ENCODE measurements at regions not wholly inside any gene's neighbourhood (a gene's known extent, or its start where the extent isn't known, plus 50 kb on each side); places are given as distances from the start of the nearest gene placed in this dataset.

DNA sequence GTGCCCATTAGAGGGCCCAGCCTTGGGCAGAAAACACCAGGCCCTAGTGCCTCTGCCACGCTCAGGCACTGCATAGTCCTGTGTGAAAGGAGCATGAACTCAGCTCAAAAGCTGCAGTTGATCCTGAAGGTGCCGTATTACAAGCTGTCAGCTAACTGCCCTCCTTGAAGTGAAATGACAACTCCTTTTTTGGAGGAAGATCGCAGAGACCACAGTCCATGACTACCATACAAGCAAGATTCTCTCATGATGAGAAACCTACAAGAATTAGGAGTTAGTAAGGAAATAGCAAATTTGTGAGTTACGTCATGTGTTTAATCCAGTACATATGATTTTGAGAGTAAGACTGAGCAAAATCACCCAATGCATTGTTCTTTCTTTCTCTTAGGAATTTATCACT lies 513.9 kb upstream of the NR2F2 start:
- no peak for DNase-seq

DNA sequence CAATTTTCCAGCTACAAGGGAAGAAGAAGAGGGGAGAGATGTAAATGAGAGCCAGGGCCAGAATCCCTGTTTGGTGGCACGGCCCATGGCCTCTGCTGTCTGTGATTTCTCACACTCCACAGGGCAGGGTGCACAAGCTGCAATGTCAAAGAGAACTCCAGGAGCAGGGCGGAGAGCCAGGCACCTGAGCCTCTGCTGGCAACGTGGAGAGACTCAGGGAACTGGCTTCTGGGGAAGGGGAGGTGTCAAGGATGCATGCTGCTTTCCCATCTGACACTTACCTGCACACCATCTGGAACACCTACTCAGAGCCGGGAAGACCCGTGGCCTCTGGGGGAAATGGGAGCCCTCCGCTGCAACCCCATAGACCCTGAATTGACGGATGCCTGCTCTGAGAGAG lies 507.5 kb upstream of the NR2F2 start:
- no peak for DNase-seq

DNA sequence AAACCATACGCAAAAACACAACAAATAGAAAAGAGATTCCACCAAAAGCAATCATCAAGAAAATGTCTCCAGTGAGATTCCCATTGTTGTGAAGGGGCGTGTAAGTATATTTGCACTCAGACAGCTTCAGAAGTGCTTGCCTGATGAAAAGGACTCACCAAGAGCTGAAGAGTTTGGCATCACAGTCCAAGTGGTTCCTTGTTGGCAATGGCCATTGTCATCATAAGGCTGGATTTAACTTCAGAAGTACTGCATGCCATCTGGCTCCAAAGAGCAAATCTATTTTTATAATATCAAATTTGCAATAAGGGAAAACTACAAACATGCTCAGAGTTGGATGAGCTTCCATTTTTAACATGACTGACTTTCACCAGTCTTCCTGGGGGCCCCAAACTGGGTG lies 505.3 kb upstream of the NR2F2 start:
- no peak for DNase-seq

DNA sequence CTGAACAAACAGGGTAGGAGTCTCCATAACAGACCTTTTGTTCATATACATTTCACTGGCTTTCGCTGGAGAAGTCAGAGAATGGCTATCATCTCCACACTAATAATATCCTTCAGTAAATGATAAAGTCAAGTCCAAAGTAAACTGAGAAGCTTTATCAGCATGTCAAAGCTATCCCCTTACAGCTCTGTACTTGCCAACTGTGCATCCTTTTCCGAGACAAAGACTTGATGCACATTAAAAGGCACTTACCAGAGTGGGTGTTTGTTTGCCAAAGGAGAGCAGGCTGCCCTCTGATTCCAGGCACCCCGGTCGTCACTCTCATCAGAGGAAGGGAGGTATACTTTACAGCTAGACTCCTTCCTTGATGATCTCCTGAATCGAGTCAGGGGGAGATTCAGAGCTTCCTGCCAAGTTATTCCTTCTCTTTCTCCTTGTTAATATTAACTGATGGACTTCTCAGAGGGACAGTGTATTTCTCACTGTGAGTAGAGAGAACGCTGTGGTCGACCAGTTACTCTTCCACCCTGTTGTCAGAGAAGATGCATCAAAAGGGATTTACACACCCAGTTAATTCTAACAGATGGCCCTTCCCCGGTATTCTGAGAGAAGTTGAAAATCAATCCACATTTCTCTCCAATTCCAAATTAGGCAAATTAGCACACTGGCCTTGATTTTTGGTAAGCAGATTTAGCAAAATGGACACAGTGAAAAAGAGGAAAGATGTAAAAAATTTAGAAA lies 504.7 kb upstream of the NR2F2 start:
- DNase-seq, result no peak

DNA sequence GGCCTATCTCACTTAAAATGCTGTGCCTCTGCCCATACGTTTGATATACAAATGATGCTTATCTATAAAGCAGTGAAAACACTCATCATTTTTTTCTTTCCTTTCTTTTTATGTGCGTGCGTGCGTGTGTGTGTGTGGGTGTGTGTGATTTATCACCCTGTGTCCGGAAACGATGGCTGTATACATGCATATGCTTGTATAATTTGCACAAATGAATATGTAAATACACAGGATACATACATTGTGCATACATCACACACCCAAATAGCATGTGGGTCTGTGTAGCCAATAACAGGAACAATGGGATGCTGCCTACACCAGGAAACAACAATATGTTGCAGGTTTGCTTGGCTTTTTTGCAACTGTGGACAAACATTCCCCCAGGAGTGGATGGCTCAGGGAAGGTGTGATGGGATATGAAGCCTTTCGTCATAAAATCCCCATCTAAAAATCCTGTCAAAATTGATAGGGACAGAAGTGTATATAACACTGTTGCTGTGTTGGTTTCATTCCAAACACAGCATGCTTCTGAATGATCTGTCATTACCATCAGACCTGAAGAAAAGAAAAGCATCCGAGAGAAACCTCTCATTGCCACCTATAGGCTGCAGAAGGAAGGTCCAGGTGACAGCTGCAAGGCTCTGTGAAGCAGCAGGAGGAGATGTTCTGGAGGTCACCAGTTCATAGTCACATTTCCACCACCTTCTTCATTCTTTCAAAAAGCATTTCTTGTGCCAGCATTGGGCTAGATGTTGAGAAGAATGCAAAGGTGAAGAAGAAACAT lies 503.9 kb upstream of the NR2F2 start:
- DNase-seq, result no peak

DNA sequence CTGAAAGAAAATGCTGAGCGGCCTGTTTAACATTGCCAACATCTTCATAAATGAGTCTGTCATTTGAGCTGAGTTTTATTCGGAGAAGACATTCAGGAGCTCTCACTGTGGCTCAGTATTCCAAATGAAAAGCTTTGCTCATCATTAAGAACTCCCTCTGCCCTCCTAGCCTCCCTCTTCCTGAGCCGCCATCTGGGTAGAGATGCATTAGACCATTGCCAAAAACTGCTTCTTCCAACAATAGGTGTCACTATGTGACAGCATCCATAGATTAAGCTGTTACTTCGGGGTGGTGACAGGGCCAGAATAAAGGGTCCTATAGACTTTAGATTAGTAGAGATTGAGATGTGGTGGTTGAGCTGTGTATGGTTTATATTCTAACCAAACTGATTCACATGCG lies 501.4 kb upstream of the NR2F2 start:
- no peak for DNase-seq

DNA sequence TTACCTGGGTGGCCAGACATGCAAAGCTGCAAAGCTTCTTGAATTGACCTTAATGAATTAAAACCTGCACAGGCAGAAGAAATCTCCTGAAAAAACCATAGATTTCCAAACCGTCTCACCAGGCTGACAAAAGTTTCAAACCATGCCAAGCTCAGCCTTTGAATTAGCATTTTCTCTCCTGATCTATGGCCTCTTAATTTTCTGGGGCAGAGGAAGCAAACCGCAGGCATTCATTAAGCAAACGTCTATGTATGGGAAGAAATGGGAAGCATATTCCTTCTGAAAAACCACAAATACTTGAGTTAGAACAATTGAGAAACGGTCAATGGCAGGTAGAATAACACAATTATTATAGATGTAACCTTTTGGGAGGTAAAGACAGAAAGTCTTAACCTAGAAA lies 500.2 kb upstream of the NR2F2 start:
- DNase-seq, result no peak

DNA sequence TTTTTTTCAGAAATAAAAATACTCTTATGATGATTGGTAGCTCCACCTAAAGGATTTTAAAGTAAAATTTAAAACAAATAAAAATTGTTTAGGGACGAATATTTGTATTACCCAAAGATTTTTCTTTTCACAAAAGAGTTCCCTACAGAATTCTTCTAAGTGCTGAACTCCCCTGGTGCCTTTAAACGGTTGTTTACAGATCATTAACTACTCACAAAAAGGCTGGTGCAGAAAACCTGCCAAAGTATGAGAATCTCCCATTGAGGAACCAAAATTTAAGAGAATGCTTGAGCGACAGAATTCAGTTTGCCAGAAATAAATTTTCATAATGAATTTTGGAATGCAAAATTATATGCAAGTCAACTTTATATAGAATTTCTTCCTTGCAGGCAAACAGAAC lies 497.8 kb upstream of the NR2F2 start:
- DNase-seq, result no peak

DNA sequence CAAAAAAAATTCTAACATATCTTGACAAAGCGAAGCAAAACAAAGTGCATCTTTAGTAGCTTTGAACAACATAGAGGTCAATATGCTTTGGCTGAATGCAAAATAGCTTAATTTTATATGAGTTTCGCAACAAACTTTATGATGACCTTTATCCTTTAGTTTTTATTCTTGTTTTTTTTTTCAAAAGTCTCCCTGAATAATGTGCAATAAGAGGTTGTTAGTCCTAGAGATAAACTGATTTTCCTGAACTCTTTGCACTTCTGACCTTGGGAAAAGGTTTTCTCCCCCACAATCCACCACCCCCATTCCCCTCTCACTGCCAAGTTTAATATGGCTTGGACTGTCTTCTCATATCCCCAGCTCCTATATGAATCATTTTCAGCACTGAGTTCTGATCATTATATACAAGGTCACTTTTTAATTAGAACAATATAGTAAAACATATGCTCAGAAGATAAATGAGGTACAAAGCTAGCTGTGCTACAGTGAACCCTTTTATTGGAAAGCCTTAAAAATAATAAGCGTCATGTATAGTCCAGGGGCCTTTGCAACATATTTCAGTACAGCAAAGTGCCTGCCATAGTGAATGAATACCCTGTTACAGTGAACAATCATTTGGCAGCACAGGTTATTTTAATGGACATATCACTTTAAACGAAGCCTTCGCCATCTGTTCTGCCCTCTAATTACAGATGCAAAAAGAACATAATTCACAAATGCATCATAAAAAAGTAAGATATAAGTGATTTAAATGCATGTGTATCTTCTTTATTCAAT lies 496.3 kb upstream of the NR2F2 start:
- no peak for DNase-seq

DNA sequence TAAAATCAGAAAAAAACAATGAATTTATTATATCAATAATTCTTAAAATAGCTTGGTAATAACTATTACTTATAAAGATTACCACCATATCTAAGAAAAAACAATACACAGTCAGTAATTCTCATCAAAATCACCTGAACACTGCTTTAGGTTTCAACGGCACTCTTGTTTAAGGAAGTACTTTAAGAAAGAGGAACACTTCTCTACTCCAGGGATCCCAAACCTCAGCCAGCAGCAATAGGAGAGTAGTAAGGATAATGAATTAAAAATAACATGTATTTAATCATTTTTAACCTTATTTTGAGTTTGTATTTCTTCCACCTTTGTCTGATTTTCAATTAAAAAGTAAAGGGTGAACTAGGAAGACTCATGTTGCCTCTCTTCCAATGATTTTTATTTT lies 494.0 kb upstream of the NR2F2 start:
- DNase-seq, result no peak

DNA sequence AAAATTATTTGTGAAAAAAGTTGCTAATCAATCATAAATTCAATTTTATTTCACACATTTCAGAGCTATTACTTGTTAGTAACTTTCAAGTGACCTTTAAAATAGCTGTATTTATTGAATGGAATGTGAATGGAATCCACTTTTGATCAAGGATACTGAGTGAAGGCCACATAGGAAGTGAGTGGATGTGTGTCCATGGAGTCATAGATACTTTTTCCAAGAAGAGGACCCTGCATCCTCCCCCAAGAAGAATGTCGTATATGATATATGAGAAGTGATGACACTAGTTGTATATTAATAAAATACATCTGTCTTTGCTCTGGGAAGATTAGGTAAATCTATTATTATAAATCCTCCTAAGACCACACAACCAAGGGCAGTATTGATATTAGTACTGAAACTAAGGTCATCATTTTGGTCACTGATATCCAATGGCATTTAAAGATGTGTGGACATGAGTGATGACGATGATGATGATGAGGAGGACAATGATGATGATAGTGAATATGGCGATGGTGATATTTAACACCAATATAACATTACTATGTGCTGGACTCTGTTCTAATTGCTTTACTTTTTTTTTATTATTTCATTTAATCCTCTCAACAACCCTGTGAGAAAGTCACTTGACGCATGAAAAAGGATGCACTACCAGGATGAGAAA lies 493.0 kb upstream of the NR2F2 start:
- DNase-seq, result no peak

DNA sequence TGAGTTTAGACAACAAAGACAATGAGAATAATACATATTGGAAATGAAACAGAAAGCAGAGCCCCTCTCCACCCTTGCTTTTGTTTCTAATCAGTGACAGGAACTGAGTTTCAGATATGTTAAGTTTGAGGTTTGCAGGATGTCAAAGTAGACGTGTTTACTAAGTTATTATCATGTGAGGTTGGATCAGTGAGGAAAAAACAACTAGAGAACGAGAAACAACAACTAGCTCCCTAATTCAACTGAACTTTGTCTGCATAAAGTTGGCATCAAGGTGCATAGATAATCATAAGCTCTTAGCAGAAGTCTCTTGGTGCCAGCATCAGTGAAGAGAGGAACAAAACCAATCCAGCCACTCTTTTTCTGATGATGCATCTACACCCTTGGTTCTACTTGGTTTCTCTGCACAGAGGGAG lies 491.1 kb upstream of the NR2F2 start:
- DNase-seq, result no peak

DNA sequence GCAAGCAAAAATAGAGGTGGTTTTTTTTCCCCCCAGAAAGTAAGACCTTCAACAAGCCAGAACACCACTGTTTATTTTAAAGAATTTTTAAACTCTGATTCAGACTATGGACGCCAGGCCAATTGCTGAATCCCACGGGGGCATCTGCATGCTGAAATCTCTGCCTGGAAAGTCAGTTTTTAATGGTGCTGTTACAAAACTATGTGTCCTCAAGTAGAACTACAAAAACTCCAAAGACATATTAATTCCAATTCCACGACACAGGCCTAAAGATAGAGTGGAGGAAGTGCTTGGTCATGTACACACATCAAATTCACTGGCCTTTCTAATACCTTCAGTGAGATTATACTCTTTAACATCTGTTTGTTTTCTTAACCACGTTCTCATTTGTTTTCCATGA lies 490.5 kb upstream of the NR2F2 start:
- no peak for DNase-seq

DNA sequence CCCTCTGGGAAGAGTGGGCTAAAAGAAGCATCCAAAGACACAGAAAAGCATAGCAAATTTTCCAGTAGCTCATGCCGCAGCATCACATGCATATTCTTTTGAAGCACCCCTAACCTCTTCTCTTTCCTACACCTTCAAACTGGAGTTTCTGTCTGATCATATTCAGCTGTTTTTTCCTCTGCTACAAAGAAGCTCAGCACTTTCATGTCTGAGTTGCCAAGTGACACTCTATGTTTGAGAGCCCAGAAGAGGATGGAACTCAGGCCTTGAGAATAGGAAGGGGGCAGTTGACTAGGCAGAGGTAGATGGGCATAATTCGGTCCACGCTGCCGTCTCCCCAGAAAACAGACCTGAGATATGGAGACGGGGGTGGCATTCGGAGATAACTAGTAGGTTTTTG lies 489.6 kb upstream of the NR2F2 start:
- no peak for DNase-seq

DNA sequence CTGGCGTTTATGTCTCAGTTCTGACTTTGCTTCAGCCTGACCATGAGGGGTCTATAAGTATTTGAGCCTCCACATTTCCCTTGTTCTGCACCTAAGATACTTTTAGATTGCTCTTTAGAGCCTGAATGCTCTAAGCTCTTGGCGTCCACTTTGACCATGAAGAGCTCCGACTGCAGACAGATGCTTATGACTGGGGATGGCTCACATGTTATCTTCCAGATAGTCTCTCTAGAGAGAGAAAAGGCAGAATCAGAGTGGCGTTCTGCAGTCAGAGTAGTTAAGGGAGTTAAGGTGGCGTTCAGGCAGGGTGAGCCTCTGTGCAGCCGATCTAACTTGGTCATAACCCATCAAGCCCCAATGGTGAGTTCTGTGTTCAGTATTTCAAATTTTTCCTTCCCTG lies 487.9 kb upstream of the NR2F2 start:
- no peak for DNase-seq

DNA sequence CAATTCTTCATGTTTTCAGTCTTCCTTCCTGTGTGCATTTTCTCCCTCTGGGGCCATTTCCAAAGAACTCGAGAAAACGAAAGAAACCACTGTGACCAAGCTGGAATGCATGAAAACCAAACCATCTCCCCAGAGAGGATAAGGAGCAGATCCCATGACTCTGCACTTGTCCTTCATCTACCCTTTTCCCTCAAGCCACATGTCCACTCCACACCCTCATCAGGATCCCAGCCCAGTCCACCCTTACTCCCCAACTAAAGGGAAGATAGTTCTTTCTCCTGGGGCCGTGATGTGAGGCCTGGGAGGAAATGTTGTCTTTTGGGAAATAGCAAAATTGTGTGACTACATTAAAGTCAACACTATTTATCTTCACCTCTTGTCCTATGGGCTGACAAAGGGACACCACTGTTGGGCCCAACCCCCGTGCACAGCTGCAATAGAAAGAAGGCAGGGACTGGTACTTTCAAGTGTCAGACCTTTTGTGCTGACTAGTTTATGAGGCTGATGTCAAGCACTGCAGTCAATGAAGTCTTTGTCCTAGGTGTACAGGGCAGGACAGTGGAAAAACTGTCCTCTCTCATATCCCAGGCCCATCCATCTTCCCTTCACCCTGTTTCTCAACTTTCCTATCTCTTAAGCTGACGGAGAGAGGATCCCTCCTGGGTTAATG lies 487.1 kb upstream of the NR2F2 start:
- no peak for DNase-seq

DNA sequence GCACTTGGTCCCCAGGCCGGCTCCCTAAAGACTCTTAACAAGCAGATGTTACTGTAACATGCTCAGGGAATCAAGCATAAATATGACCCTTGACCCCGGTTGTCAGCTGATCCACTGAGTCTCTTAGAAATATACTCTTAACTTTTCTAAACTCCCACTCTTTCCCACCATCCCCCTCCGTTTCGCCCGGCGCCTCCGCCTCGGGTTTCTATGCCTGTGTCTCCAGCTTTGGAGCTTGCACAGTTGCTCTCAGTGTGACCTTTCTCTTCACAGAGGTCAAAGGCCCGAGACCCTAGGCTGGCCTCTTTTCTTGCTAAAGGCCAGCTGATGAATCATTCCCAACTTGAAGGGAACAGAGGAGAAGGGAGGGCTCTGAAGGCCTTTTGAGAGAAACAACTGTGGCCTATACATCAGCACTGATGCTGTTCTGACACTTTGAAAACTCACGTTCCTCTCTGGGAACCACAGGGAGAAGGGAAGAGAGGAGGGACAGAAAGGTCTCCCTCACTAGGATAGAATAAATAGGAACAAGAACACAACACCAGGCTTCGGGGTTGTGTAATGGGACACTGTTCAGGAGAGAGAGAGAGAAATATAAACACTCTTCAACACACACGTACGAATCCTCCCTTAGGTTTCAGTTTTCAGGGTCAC lies 484.5 kb upstream of the NR2F2 start:
- no peak for DNase-seq

DNA sequence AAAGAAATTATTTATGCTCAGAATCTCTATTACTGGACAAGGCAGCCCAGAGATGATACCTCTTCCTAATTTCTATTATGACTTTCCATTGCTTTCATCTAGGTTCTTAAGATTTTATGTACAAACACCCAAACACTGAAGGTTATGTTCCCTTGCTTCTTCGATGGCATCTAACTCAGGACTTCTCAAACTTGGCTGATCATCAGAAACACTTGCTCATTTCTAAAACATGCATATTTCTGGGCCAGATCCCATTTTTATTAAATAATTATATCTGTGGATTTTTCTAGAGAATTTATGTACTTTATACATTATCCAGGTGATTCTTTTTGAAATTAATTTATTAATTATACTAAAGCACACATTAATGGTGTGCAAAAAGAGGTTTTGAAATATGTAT lies 482.4 kb upstream of the NR2F2 start:
- no peak for DNase-seq

DNA sequence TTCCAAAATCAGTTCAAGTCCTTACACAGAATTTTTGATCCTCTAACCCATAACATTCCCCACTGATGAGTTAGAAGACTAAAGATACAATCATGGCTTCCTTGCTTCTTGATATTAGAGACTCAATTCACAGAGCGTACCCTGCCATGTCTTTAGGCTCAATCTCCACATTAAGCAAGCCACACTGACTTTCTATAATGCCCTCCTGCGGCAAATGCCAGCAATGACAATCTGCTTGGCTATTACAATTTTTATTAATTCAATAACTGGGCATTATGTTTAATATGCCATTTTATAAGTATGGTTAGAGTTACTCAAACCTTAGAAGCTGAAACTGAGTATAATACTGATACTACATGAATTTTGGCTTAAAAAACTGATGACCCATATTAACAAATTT lies 479.7 kb upstream of the NR2F2 start:
- no peak for DNase-seq

DNA sequence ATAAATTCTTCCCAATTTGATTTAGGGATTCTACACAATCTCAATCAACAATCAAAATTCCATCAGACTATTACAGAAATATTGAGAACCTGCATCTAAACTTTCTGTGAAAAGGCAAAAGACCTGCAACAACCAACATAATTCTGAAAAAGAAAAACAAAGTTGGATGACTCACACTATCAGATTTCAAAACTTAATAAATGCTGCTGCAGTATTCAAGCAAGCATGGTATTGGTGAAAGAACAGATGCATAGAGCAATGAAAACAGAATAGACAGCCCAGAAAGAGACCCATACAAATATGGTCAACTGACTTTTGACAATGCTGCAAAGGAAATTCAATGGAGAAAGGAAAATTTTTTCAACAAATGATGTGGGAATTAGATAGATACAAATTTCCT lies 477.1 kb upstream of the NR2F2 start:
- no peak for DNase-seq

DNA sequence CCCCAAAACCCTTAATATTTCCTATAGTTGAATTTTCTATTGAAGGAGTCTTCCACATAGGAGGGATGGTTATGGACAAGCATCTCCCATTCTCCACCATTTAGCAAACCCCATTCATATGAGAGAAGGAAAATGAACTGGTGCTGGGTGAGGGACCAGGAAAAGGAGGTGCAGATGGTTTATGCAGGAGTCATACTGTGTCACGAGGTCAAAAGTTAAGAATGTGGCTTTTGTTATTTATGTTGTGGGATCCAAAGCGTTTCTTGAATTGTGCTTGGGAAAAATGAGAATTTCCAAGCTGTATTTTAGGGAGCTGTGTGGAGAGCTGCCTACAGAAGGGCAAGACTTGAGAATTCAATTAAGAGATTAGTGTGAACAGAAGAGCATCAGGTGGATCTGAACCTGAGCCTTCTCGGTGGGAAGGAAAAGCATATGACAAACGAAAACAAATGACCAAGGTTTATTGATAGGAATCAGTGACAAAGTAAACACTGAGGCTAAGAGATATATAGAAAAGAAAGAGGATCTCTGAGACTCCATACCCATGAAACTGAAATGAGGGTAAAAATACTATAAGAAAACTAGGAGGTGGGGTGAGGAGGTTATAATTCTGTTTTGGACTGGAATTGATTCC lies 473.3 kb upstream of the NR2F2 start:
- no peak for DNase-seq

DNA sequence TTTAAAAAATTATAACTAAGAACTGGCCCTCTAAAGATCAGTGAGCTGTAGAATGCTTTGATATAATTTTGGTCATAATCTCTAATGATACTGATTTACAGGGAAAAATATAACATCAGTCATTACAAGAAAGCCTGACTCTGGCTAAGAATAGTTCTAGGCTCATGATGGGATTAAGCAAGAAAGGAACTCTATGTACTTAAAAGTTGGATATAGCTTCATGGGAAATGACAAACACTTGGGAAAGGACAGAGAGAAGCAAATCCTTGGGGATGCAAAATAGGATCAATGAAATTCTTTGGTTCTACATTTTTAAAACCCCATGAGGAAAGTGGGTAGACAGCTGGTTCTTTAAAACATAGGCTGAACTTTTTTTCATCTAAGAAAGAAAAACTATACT lies 472.7 kb upstream of the NR2F2 start:
- no peak for DNase-seq

Measured in suppressor macrophage treated with lipopolysaccharide for 4 hours (primary cell).